T-helper 2 cell treated with Interferon-gamma antibody and Interleukin-4, amounts not matched to agents 5 μg/mL and 100 μg/mL, for 36 hours (primary cell): ENCODE measurements at regions not wholly inside any gene's neighbourhood (a gene's known extent, or its start where the extent isn't known, plus 50 kb on each side); places are given as distances from the start of the nearest gene placed in this dataset.
"Not testable (repeated sequence)": the region's sequence is repeated elsewhere in the genome, so short reads cannot be mapped to it uniquely, and the experiment has no call there.

ENCODE experiments used
- DNase-seq: peaks from one replicate; pipeline ENCODE4 v3.0.0; 2021; ENCODE audit warnings: low spot score
- H3K27ac Mint-ChIP-seq: one replicate; pipeline ENCODE4 v1.8.0; 2021; ENCODE audit warnings: mild to moderate bottlenecking, mixed read lengths
- H3K27me3 Mint-ChIP-seq: one replicate; pipeline ENCODE4 v1.8.0; 2021; ENCODE audit warnings: low read depth, mixed read lengths
- H3K36me3 Mint-ChIP-seq: one replicate; pipeline ENCODE4 v1.8.0; 2021; ENCODE audit warnings: low read depth, mixed read lengths
- H3K4me1 Mint-ChIP-seq: one replicate; pipeline ENCODE4 v1.8.0; 2021; ENCODE audit warnings: low read depth, mixed read lengths
- H3K4me3 Mint-ChIP-seq: one replicate; pipeline ENCODE4 v1.8.0; 2022; ENCODE audit warnings: mild to moderate bottlenecking, moderate library complexity, mixed read lengths
- H3K9me3 Mint-ChIP-seq: one replicate; pipeline ENCODE4 v1.8.0; 2021; ENCODE audit warnings: mixed read lengths

- H3K27ac Mint-ChIP-seq = no peak overlapping the region
Observed at GRCh38 chr6:67736816-67737215, 898.3 kb upstream of the ADGRB3 start.

GRCh38 chr6:67736161-67736560 lies 898.9 kb upstream of the ADGRB3 start:
- Mint-ChIP-seq H3K4me3 (no peak overlapping the region), H3K4me1 (no peaks in the 10 kb centered on the region), H3K36me3 (no peaks in the 10 kb centered on the region), H3K27ac (no peak overlapping the region), H3K27me3 (no peaks in the 10 kb centered on the region), H3K9me3 (peaks cover 38% of the 10 kb centered on the region)
- DNase-seq = no peak

More at GRCh38 chr6:67736816-67737215, 898.3 kb upstream of the ADGRB3 start:
- no peaks in the 10 kb centered on the region for H3K36me3 Mint-ChIP-seq
- no peaks in the 10 kb centered on the region for H3K4me1 Mint-ChIP-seq
- H3K27me3 Mint-ChIP-seq = no peaks in the 10 kb centered on the region
- H3K9me3 Mint-ChIP-seq = peaks cover 32% of the 10 kb centered on the region
- no peak overlapping the region for H3K4me3 Mint-ChIP-seq
- DNase-seq = no peak

- no peak overlapping the region for H3K27ac Mint-ChIP-seq
- peaks cover 37% of the 10 kb centered on the region for H3K9me3 Mint-ChIP-seq
- H3K4me3 Mint-ChIP-seq = no peak overlapping the region
- H3K27me3 Mint-ChIP-seq = no peaks in the 10 kb centered on the region
- H3K4me1 Mint-ChIP-seq = no peaks in the 10 kb centered on the region
- no peak for DNase-seq
- H3K36me3 Mint-ChIP-seq = no peaks in the 10 kb centered on the region
Observed at GRCh38 chr6:67735623-67736022, 899.5 kb upstream of the ADGRB3 start.

- no peaks in the 10 kb centered on the region for H3K27me3 Mint-ChIP-seq
- no peak overlapping the region for H3K27ac Mint-ChIP-seq
- DNase-seq = no peak
- no peaks in the 10 kb centered on the region for H3K36me3 Mint-ChIP-seq
- no peaks in the 10 kb centered on the region for H3K4me1 Mint-ChIP-seq
- no peak overlapping the region for H3K4me3 Mint-ChIP-seq
- peaks cover 10% of the 10 kb centered on the region for H3K9me3 Mint-ChIP-seq
Observed at GRCh38 chr6:67722861-67723261, 912.2 kb upstream of the ADGRB3 start.

GRCh38 chr6:67717281-67717680 lies 917.8 kb upstream of the ADGRB3 start:
- Mint-ChIP-seq H3K9me3 (peaks cover 3% of the 10 kb centered on the region), H3K4me1 (no peaks in the 10 kb centered on the region), H3K36me3 (no peaks in the 10 kb centered on the region), H3K27me3 (no peaks in the 10 kb centered on the region), H3K4me3 (no peak overlapping the region), H3K27ac (no peak overlapping the region)
- DNase-seq = no peak

GRCh38 chr6:67706388-67706787 lies 928.7 kb upstream of the ADGRB3 start:
- H3K27ac Mint-ChIP-seq = no peak overlapping the region
- no peaks in the 10 kb centered on the region for H3K36me3 Mint-ChIP-seq
- peaks cover 14% of the 10 kb centered on the region for H3K9me3 Mint-ChIP-seq
- no peak overlapping the region for H3K4me3 Mint-ChIP-seq
- no peak for DNase-seq
- H3K27me3 Mint-ChIP-seq = no peaks in the 10 kb centered on the region
- no peaks in the 10 kb centered on the region for H3K4me1 Mint-ChIP-seq

GRCh38 chr6:67698534-67698933 lies 936.5 kb upstream of the ADGRB3 start:
- DNase-seq = no peak
- Mint-ChIP-seq H3K4me1 (no peaks in the 10 kb centered on the region), H3K4me3 (no peak overlapping the region), H3K36me3 (no peaks in the 10 kb centered on the region), H3K27me3 (no peaks in the 10 kb centered on the region), H3K9me3 (no peaks in the 10 kb centered on the region), H3K27ac (no peak overlapping the region)

GRCh38 chr6:67694127-67694526 lies 941.0 kb upstream of the ADGRB3 start:
- no peaks in the 10 kb centered on the region for H3K9me3 Mint-ChIP-seq
- H3K4me3 Mint-ChIP-seq = no peak overlapping the region
- no peak overlapping the region for H3K27ac Mint-ChIP-seq
- no peaks in the 10 kb centered on the region for H3K27me3 Mint-ChIP-seq
- no peaks in the 10 kb centered on the region for H3K36me3 Mint-ChIP-seq
- no peak for DNase-seq
- no peaks in the 10 kb centered on the region for H3K4me1 Mint-ChIP-seq

- no peaks in the 10 kb centered on the region for H3K4me1 Mint-ChIP-seq
- H3K27ac Mint-ChIP-seq = no peak overlapping the region
- no peaks in the 10 kb centered on the region for H3K36me3 Mint-ChIP-seq
- no peak for DNase-seq
- no peaks in the 10 kb centered on the region for H3K27me3 Mint-ChIP-seq
- H3K9me3 Mint-ChIP-seq = no peaks in the 10 kb centered on the region
- H3K4me3 Mint-ChIP-seq = no peak overlapping the region
Observed at GRCh38 chr6:67689329-67689728, 945.8 kb upstream of the ADGRB3 start.

GRCh38 chr6:67687396-67687795 lies 947.7 kb upstream of the ADGRB3 start:
- Mint-ChIP-seq H3K4me1 (no peaks in the 10 kb centered on the region), H3K4me3 (no peak overlapping the region), H3K27ac (no peak overlapping the region), H3K9me3 (no peaks in the 10 kb centered on the region), H3K36me3 (no peaks in the 10 kb centered on the region), H3K27me3 (no peaks in the 10 kb centered on the region)
- DNase-seq = no peak

GRCh38 chr6:67686225-67686624 lies 948.9 kb upstream of the ADGRB3 start:
- H3K27me3 Mint-ChIP-seq, H3K36me3 Mint-ChIP-seq, DNase-seq, H3K9me3 Mint-ChIP-seq, H3K4me1 Mint-ChIP-seq, H3K27ac Mint-ChIP-seq, H3K4me3 Mint-ChIP-seq: not testable (repeated sequence)

GRCh38 chr6:67683960-67684359 lies 951.1 kb upstream of the ADGRB3 start:
- Mint-ChIP-seq H3K4me1 (no peaks in the 10 kb centered on the region), H3K27me3 (no peaks in the 10 kb centered on the region)
- no peak for DNase-seq

GRCh38 chr6:67680297-67680932 lies 954.7 kb upstream of the ADGRB3 start:
- no peaks in the 10 kb centered on the region for H3K4me1 Mint-ChIP-seq
- no peak overlapping the region for H3K4me3 Mint-ChIP-seq
- no peak for DNase-seq
- no peaks in the 10 kb centered on the region for H3K27me3 Mint-ChIP-seq
- H3K9me3 Mint-ChIP-seq = peaks cover 4% of the 10 kb centered on the region
- no peak overlapping the region for H3K27ac Mint-ChIP-seq
- no peaks in the 10 kb centered on the region for H3K36me3 Mint-ChIP-seq

More at GRCh38 chr6:67683960-67684359, 951.1 kb upstream of the ADGRB3 start:
- Mint-ChIP-seq H3K4me3 (no peak overlapping the region), H3K9me3 (no peaks in the 10 kb centered on the region), H3K27ac (no peak overlapping the region), H3K36me3 (no peaks in the 10 kb centered on the region)

- Mint-ChIP-seq H3K36me3 (no peaks in the 10 kb centered on the region), H3K9me3 (peaks cover 4% of the 10 kb centered on the region), H3K27me3 (no peaks in the 10 kb centered on the region), H3K27ac (no peak overlapping the region), H3K4me1 (no peaks in the 10 kb centered on the region), H3K4me3 (no peak overlapping the region)
- no peak for DNase-seq
Observed at GRCh38 chr6:67679566-67680296, 955.4 kb upstream of the ADGRB3 start.

GRCh38 chr6:67676892-67677291 lies 958.2 kb upstream of the ADGRB3 start:
- no peaks in the 10 kb centered on the region for H3K36me3 Mint-ChIP-seq
- peaks cover 4% of the 10 kb centered on the region for H3K9me3 Mint-ChIP-seq
- no peak for DNase-seq
- no peak overlapping the region for H3K27ac Mint-ChIP-seq
- H3K4me3 Mint-ChIP-seq = no peak overlapping the region
- H3K27me3 Mint-ChIP-seq = no peaks in the 10 kb centered on the region
- H3K4me1 Mint-ChIP-seq = no peaks in the 10 kb centered on the region
